ENCODE measurements at regions not wholly inside any gene's neighbourhood (a gene's known extent, or its start where the extent isn't known, plus 50 kb on each side); places are given as distances from the start of the nearest gene placed in this dataset.

GRCh38 chr18:76771192-76771799 lies 51.1 kb upstream of the ZNF236 start:
- no peak overlapping the region for H2BK20ac ChIP-seq (ENCODE audit: low read depth, low read length, poor library complexity, severe bottlenecking)
- no peak overlapping the region for H4K91ac ChIP-seq (ENCODE audit: insufficient read length, low read depth, low read length)
- no peaks in the 10 kb centered on the region for H3K27me3 ChIP-seq (ENCODE audit: insufficient read depth, low read length)
- no peaks in the 10 kb centered on the region for H3K36me3 Mint-ChIP-seq (ENCODE audit: insufficient read depth in 1 of 3, low read depth in 3 of 3)
- no peaks in the 10 kb centered on the region for H3K4me1 Mint-ChIP-seq
- no peak overlapping the region for H3K56ac ChIP-seq (ENCODE audit: insufficient read length, low read depth, low read length)
- no peak overlapping the region for H3K14ac ChIP-seq (ENCODE audit: insufficient read depth, low read length)
- no peak overlapping the region for H2BK12ac ChIP-seq (ENCODE audit: insufficient read length, low read depth, low read length)
- no CpG with 5 or more reads among the region's 13 CpGs for WGBS (ENCODE audit: extremely low coverage, insufficient read length, low lambda C conversion rate)
- H3K4me1 ChIP-seq (ENCODE audit: insufficient read depth, low read length) = no peaks in the 10 kb centered on the region
- H2BK5ac ChIP-seq (ENCODE audit: insufficient read length, low read length) = no peak overlapping the region
- H2BK120ac ChIP-seq (ENCODE audit: low read depth, low read length, poor library complexity, severe bottlenecking) = no peak overlapping the region
- H3K4ac ChIP-seq (ENCODE audit: low read depth, low read length) = no peak overlapping the region
- no peak overlapping the region for H2AFZ ChIP-seq (ENCODE audit: low read length)
- no peak overlapping the region for H4K5ac ChIP-seq (ENCODE audit: insufficient read length, low read depth, low read length)
- no peak overlapping the region for H3K18ac ChIP-seq (ENCODE audit: insufficient read length, low read depth, low read length)
- H3K27ac ChIP-seq (ENCODE audit: insufficient read length, low read depth, low read length) = no peak overlapping the region
- peaks cover 2 to 3% of the 10 kb centered on the region in 2 experiments; a peak in 4 of 5 replicates for H3K9me3 Mint-ChIP-seq
- H2BK15ac ChIP-seq (ENCODE audit: low read depth, low read length) = no peak overlapping the region
- H3K9me3 ChIP-seq (ENCODE audit: control insufficient read depth, low read depth, low read length) = no peaks in the 10 kb centered on the region
- H4K20me1 ChIP-seq (ENCODE audit: control insufficient read depth, insufficient read depth, insufficient read length) = no peaks in the 10 kb centered on the region
- no peak overlapping the region for H3K23ac ChIP-seq (ENCODE audit: insufficient read length, low read depth, low read length)
- no peaks in the 10 kb centered on the region for H3K79me1 ChIP-seq (ENCODE audit: insufficient read depth, low read depth, low read length, poor library complexity, severe bottlenecking)
- H3K9ac ChIP-seq (ENCODE audit: extremely low read depth, insufficient read length, low read length) = no peak overlapping the region
- H3K23me2 ChIP-seq (ENCODE audit: insufficient read length, low read depth, low read length, poor library complexity, severe bottlenecking) = no peaks in the 10 kb centered on the region
- H4K8ac ChIP-seq (replicated peaks; ENCODE audit: insufficient read length, low read depth, low read length) = no peak overlapping the region
- no peak overlapping the region for H3K4me2 ChIP-seq (ENCODE audit: insufficient read depth, insufficient read length, low read length)
- no peak overlapping the region for H3K4me3 Mint-ChIP-seq
- no peak for TF ChIP-seq CTCF (conservative IDR thresholded peaks at IDR 0.05)
- no peak overlapping the region for H3K27ac Mint-ChIP-seq
- no peak for DNase-seq
- no peaks in the 10 kb centered on the region for H3K79me2 ChIP-seq (ENCODE audit: insufficient read depth, low read length)
- no peak overlapping the region for H2AK5ac ChIP-seq (ENCODE audit: insufficient read length, low read length)
- H3K27me3 Mint-ChIP-seq (ENCODE audit: low read depth) = no peaks in the 10 kb centered on the region; the same call in 1 of the 2 replicates
- no peak overlapping the region for H3T11ph ChIP-seq (ENCODE audit: low read length)
